ENCODE measurements at regions not wholly inside any gene's neighbourhood (a gene's known extent, or its start where the extent isn't known, plus 50 kb on each side); places are given as distances from the start of the nearest gene placed in this dataset.

DNA sequence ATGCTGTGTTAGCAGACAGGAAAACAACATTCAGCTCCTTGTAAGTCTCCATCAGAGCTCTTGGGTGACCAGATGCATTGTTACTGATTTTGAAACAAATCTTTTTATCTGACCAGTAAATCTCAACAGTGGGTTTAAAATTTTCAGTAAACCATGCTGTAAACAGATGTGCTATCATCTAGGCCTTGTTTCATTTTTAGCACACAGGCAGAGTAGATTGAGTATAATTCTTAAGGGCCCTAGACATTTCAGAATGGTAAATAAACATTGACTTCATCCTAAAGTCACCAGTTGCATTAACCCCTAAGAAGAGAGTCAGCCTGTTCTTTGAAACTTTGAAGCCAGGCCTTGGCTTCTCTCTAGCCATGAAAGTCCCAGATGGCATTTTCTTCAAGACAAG, 237.2 kb upstream of the BMP2 start:
- TF ChIP-seq CTCF (IDR thresholded peaks at IDR 0.05; ENCODE audit: insufficient read depth, low read length): no peak
- no peak for TF ChIP-seq GABPA (IDR thresholded peaks at IDR 0.05; ENCODE audit: low read depth)
- TF ChIP-seq POLR2AphosphoS5 (IDR thresholded peaks at IDR 0.05; ENCODE audit: low read depth): no peak

Data from HL-60 (cell line).